CD14-positive monocyte (primary cell): ENCODE measurements at regions not wholly inside any gene's neighbourhood (a gene's known extent, or its start where the extent isn't known, plus 50 kb on each side); places are given as distances from the start of the nearest gene placed in this dataset.

ENCODE experiments used
- DNase-seq, 3 donors: peaks; one replicate each; pipeline ENCODE4 v3.0.0-alpha.2; 2011 to 2022
- H2AFZ ChIP-seq: 2 replicates; pipeline ENCODE4 v1.6.0; 2012; ENCODE audit warnings: mild to moderate bottlenecking, low read depth, low read length, inconsistent platforms; ENCODE audit not compliant: insufficient read depth, poor library complexity, severe bottlenecking
- H3K27ac ChIP-seq, 2 donors: 1 replicate in 1 of 2; 2 replicates in 1 of 2; pipeline ENCODE4 v1.5.1; 2012 to 2013; ENCODE audit warnings: low read length in 2 of 2, control low read depth in 1 of 2, inconsistent platforms in 1 of 2, low read depth in 1 of 2, mild to moderate bottlenecking in 1 of 2
- H3K27me3 ChIP-seq, 2 donors: one replicate each; pipeline versions ENCODE4 v1.6.0 to v1.6.1; 2011 to 2013; ENCODE audit warnings: low read length in 2 of 2; ENCODE audit not compliant: control insufficient read depth in 2 of 2, insufficient read depth in 2 of 2
- H3K36me3 ChIP-seq, 2 donors: replicated peaks in 1 of 2; 1 replicate in 1 of 2; 2 replicates in 1 of 2; pipeline versions ENCODE4 v1.5.1 to v1.6.1; 2012 to 2013; ENCODE audit warnings: low read length in 2 of 2, control low read depth in 1 of 2, inconsistent platforms in 1 of 2, mild to moderate bottlenecking in 1 of 2; ENCODE audit not compliant: insufficient read depth in 2 of 2, control insufficient read depth in 1 of 2
- H3K4me1 ChIP-seq, 2 donors: 1 replicate in 1 of 2; 2 replicates in 1 of 2; pipeline versions ENCODE4 v1.5.1 to v1.6.1; 2012 to 2013; ENCODE audit warnings: low read length in 2 of 2, control low read depth in 1 of 2, inconsistent platforms in 1 of 2, mild to moderate bottlenecking in 1 of 2, moderate library complexity in 1 of 2; ENCODE audit not compliant: insufficient read depth in 2 of 2, control insufficient read depth in 1 of 2
- H3K4me2 ChIP-seq: replicated peaks from 2 replicates; pipeline ENCODE3; 2012; ENCODE audit warnings: low read length, moderate library complexity, mild to moderate bottlenecking; ENCODE audit not compliant: poor library complexity, severe bottlenecking; ENCODE audit errors: extremely low read depth
- H3K4me3 ChIP-seq, 3 experiments: fragments of 200-600 bp in 1 of 3; sonication (generic) in 1 of 3; replicated peaks in 1 of 3; 1 replicate in 2 of 3; 2 replicates in 1 of 3; pipeline ENCODE4 v1.5.1; 2011 to 2013; ENCODE audit warnings: low read length in 3 of 3, mild to moderate bottlenecking in 3 of 3, control low read depth in 2 of 3, low read depth in 2 of 3, inconsistent platforms in 1 of 3, moderate library complexity in 1 of 3
- H3K79me2 ChIP-seq: 2 replicates; pipeline ENCODE4 v1.6.0; 2012; ENCODE audit warnings: mild to moderate bottlenecking, control low read depth, inconsistent platforms, low read length, moderate library complexity; ENCODE audit not compliant: insufficient read depth
- H3K9ac ChIP-seq: 2 replicates; pipeline ENCODE4 v1.6.0; 2017; ENCODE audit warnings: low read length, mild to moderate bottlenecking; ENCODE audit not compliant: insufficient read depth, poor library complexity, severe bottlenecking
- H3K9me3 ChIP-seq, 2 donors: replicated peaks in 1 of 2; 1 replicate in 1 of 2; 2 replicates in 1 of 2; pipeline versions ENCODE4 v1.5.1 to v1.6.1; 2012 to 2013; ENCODE audit warnings: low read length in 2 of 2, control low read depth in 1 of 2; ENCODE audit not compliant: control insufficient read depth in 1 of 2, insufficient read depth in 1 of 2
- H4K20me1 ChIP-seq: 2 replicates; pipeline ENCODE4 v1.6.0; 2012; ENCODE audit warnings: mild to moderate bottlenecking, low read length, control low read depth, moderate library complexity; ENCODE audit not compliant: insufficient read depth
- H3K27ac Mint-ChIP-seq, 7 donors: one replicate each; pipeline ENCODE4 v1.8.0; 2020; ENCODE audit warnings: mild to moderate bottlenecking in 7 of 7, mixed read lengths in 7 of 7, moderate library complexity in 6 of 7, inconsistent platforms in 2 of 7
- H3K27me3 Mint-ChIP-seq, 3 donors: one replicate each; pipeline ENCODE4 v1.8.0; 2021 to 2022; ENCODE audit warnings: low read depth in 3 of 3, mild to moderate bottlenecking in 3 of 3, mixed read lengths in 3 of 3, moderate library complexity in 3 of 3, inconsistent platforms in 1 of 3
- H3K36me3 Mint-ChIP-seq, 2 donors: one replicate each; pipeline ENCODE4 v1.8.0; 2020; ENCODE audit warnings: mixed read lengths in 2 of 2, inconsistent platforms in 1 of 2, mild to moderate bottlenecking in 1 of 2
- H3K4me1 Mint-ChIP-seq: one replicate; pipeline ENCODE4 v1.8.0; 2020; ENCODE audit warnings: mild to moderate bottlenecking, mixed read lengths
- H3K4me3 Mint-ChIP-seq, 2 donors: one replicate each; pipeline ENCODE4 v1.8.0; 2020; ENCODE audit warnings: mild to moderate bottlenecking in 2 of 2, mixed read lengths in 2 of 2, moderate library complexity in 1 of 2
- H3K9me3 Mint-ChIP-seq, 7 donors: one replicate each; pipeline ENCODE4 v1.8.0; 2020 to 2022; ENCODE audit warnings: mixed read lengths in 7 of 7, mild to moderate bottlenecking in 6 of 7, moderate library complexity in 6 of 7, inconsistent platforms in 2 of 7
- WGBS: methylation state at CpG from one replicate; pipeline ENCODE4 v1.1.5; 2013; ENCODE audit warnings: missing lambda C conversion rate; ENCODE audit not compliant: insufficient coverage; 5-methylcytosine and 5-hydroxymethylcytosine counted together
- intact Hi-C, 2 donors: fragments of 100-400 bp; cut with micrococcal nuclease; formaldehyde crosslinking; loops; one replicate each; pipeline versions ENCODE4 v1.15.0 to v1.15.1; 2023
- TF ChIP-seq, protein P1 (sequence below): fragments of 200-600 bp; IDR thresholded peaks from one replicate; pipeline ENCODE4 v1.8.0; 2022; ENCODE audit warnings: antibody characterized with exemption, mild to moderate bottlenecking

DNA sequence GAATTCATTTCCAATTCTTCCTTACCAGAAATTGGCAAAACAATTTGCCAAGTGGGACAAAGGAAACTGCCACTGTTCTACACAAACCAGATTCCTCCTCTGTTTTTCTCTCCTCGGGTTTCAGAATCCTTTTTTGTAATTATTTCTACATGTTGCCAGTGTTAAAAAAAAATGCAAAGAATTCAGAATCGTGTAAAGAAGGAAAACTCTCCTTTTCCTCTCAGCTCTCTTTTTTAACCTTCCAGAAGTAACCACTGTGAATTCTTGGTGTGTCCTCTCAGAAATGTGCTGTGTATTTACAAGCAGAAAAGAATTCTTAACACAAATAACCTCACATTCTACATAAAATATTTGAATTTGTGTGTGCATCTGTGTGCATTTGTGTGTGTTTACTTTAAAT lies 224.6 kb downstream of the DRD1 start:
- H2AFZ ChIP-seq, result no peak overlapping the region

DNA sequence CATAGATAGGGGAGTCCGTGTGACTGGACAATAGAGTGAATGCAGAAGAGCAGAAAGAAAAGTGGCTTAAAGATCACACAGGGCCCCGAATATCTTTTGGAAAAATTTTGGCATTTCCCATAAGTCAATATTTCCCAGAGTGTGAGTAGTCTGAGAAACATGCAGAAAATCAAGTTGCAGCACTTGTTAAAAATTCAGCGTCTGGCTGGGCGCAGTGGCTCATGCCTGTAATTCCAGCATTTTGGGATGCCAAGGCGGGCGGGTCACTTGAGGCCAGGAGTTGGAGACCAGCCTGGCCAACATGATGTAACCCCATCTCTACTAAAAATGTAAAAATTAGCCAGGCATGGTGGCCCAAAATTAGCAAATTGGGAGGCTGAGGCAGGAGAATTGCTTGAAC lies 227.0 kb downstream of the DRD1 start:
- 86% methylated on average over 3 of the region's 6 CpGs for WGBS
- TF ChIP-seq, protein P1, sequence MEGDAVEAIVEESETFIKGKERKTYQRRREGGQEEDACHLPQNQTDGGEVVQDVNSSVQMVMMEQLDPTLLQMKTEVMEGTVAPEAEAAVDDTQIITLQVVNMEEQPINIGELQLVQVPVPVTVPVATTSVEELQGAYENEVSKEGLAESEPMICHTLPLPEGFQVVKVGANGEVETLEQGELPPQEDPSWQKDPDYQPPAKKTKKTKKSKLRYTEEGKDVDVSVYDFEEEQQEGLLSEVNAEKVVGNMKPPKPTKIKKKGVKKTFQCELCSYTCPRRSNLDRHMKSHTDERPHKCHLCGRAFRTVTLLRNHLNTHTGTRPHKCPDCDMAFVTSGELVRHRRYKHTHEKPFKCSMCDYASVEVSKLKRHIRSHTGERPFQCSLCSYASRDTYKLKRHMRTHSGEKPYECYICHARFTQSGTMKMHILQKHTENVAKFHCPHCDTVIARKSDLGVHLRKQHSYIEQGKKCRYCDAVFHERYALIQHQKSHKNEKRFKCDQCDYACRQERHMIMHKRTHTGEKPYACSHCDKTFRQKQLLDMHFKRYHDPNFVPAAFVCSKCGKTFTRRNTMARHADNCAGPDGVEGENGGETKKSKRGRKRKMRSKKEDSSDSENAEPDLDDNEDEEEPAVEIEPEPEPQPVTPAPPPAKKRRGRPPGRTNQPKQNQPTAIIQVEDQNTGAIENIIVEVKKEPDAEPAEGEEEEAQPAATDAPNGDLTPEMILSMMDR, result no peak
- no peak overlapping the region for H3K4me3 Mint-ChIP-seq
- Histone ChIP-seq H3K4me3 (no peak overlapping the region), H2AFZ (no peak overlapping the region), H3K9ac (no peak overlapping the region), H3K79me2 (no peaks in the 10 kb centered on the region), H3K27ac (no peak overlapping the region), H3K27me3 (no peaks in the 10 kb centered on the region), H3K4me2 (no peak overlapping the region), H4K20me1 (no peaks in the 10 kb centered on the region), H3K36me3 (no peaks in the 10 kb centered on the region), H3K4me1 (no peaks in the 10 kb centered on the region), H3K9me3 (no peaks in the 10 kb centered on the region)
- no peak overlapping the region for H3K27ac Mint-ChIP-seq
- intact Hi-C loops, result no loop called here
- H3K27me3 Mint-ChIP-seq, result peaks cover 0 to 1% (median 0%) of the 10 kb centered on the region in 3 donors
- no peaks in the 10 kb centered on the region for H3K4me1 Mint-ChIP-seq
- no peaks in the 10 kb centered on the region for H3K36me3 Mint-ChIP-seq
- peaks cover 0 to 2% (median 0%) of the 10 kb centered on the region in 7 donors for H3K9me3 Mint-ChIP-seq
- no peak for DNase-seq

More for the DNA sequence above, 224.6 kb downstream of the DRD1 start:
- no peak overlapping the region for H3K9ac ChIP-seq
- no peak for DNase-seq
- H3K9me3 ChIP-seq, result no peaks in the 10 kb centered on the region
- H3K9me3 Mint-ChIP-seq, result no peaks in the 10 kb centered on the region
- no peaks in the 10 kb centered on the region for H3K27me3 ChIP-seq
- intact Hi-C loops, result no loop called here
- TF ChIP-seq, protein P1, result no peak
- H3K4me3 ChIP-seq, result no peak overlapping the region
- H3K36me3 Mint-ChIP-seq, result no peaks in the 10 kb centered on the region
- no peak overlapping the region for H3K27ac ChIP-seq
- no peaks in the 10 kb centered on the region for H3K36me3 ChIP-seq
- no peak overlapping the region for H3K4me3 Mint-ChIP-seq
- peaks cover 0 to 4% (median 2%) of the 10 kb centered on the region in 3 donors for H3K27me3 Mint-ChIP-seq
- no peak overlapping the region for H3K27ac Mint-ChIP-seq
- H3K4me2 ChIP-seq, result no peak overlapping the region
- H4K20me1 ChIP-seq, result no peaks in the 10 kb centered on the region
- no peaks in the 10 kb centered on the region for H3K79me2 ChIP-seq
- H3K4me1 ChIP-seq, result no peaks in the 10 kb centered on the region
- WGBS, result no CpG with 5 or more reads among the region's 2 CpGs
- H3K4me1 Mint-ChIP-seq, result no peaks in the 10 kb centered on the region
